Tibial artery (tissue), 4 donors: ENCODE measurements at regions not wholly inside any gene's neighbourhood (a gene's known extent, or its start where the extent isn't known, plus 50 kb on each side); places are given as distances from the start of the nearest gene placed in this dataset.

Experiments
- DNase-seq, 2 donors: peaks; one replicate each; pipeline ENCODE4 v3.0.0-alpha.2; 2019
- H3K27ac ChIP-seq, 2 donors: fragments of 200-600 bp; sonication (generic) in 1 of 2; 1 replicate in 1 of 2; 2 replicates in 1 of 2; pipeline ENCODE4 v1.5.1; 2018 to 2019; ENCODE audit warnings: mild to moderate bottlenecking in 1 of 2
- H3K27me3 ChIP-seq, 2 donors: fragments of 200-600 bp; sonication (generic) in 1 of 2; one replicate each; pipeline versions ENCODE4 v1.5.1 to v1.6.0; 2016 to 2019
- H3K36me3 ChIP-seq, 3 donors: fragments of 200-600 bp; sonication (generic) in 2 of 3; one replicate each; pipeline ENCODE4 v1.5.1; 2016 to 2019; ENCODE audit warnings: mild to moderate bottlenecking in 2 of 3
- H3K4me1 ChIP-seq, 4 donors: fragments of 200-600 bp; sonication (generic) in 2 of 4; 1 replicate in 3 of 4; 2 replicates in 1 of 4; pipeline ENCODE4 v1.5.1; 2016 to 2019
- H3K4me3 ChIP-seq, 2 donors: fragments of 200-600 bp; sonication (generic) in 1 of 2; 1 replicate in 1 of 2; 2 replicates in 1 of 2; pipeline ENCODE4 v1.5.1; 2018 to 2019; ENCODE audit warnings: mild to moderate bottlenecking in 2 of 2
- H3K9me3 ChIP-seq, 3 donors: fragments of 200-600 bp; sonication (generic) in 1 of 3; one replicate each; pipeline ENCODE4 v1.5.1; 2016 to 2019
- intact Hi-C: fragments of 100-400 bp; cut with DNase I; formaldehyde crosslinking; loops from one replicate; pipeline ENCODE4 v1.15.0; 2023; ENCODE audit warnings: low total_unique reads
- TF ChIP-seq, protein P1 (sequence below), 2 experiments: fragments of 200-600 bp in 1 of 2; fragments of 450-650 bp in 1 of 2; IDR thresholded peaks; one replicate each; pipeline ENCODE4 v1.5.1; 2017 to 2019; ENCODE audit warnings: antibody characterized with exemption in 2 of 2, mild to moderate bottlenecking in 1 of 2, moderate library complexity in 1 of 2

DNA sequence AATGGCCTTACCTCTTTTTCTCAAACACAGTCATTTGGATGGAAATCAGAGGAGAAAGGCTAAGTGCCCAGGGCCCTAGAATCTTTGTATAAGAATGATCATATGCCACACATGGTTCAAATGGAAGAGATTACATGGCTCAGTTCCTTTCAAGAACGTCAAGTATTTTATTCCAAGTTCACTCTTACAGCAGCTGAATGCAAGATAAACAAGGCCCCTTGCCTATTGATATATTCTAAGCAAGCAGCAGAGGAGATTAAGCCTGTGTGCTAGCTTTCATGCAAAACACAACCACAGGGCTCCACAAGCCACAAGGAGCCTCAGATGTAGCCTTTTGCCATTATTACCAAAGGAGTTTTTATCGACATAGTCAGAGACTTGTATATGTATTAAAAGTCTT is 55.3 kb upstream of the SLCO6A1 start:
- Histone ChIP-seq H3K27me3 (no peaks in the 10 kb centered on the region), H3K4me3 (no peak overlapping the region), H3K27ac (no peak overlapping the region), H3K36me3 (no peaks in the 10 kb centered on the region), H3K9me3 (no peaks in the 10 kb centered on the region), H3K4me1 (no peaks in the 10 kb centered on the region)
- TF ChIP-seq, protein P1, sequence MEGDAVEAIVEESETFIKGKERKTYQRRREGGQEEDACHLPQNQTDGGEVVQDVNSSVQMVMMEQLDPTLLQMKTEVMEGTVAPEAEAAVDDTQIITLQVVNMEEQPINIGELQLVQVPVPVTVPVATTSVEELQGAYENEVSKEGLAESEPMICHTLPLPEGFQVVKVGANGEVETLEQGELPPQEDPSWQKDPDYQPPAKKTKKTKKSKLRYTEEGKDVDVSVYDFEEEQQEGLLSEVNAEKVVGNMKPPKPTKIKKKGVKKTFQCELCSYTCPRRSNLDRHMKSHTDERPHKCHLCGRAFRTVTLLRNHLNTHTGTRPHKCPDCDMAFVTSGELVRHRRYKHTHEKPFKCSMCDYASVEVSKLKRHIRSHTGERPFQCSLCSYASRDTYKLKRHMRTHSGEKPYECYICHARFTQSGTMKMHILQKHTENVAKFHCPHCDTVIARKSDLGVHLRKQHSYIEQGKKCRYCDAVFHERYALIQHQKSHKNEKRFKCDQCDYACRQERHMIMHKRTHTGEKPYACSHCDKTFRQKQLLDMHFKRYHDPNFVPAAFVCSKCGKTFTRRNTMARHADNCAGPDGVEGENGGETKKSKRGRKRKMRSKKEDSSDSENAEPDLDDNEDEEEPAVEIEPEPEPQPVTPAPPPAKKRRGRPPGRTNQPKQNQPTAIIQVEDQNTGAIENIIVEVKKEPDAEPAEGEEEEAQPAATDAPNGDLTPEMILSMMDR (IDR thresholded peaks at IDR 0.05), result no peak
- intact Hi-C loops, result no loop called here
- DNase-seq, result no peak

- H3K9me3 ChIP-seq, result no peaks in the 10 kb centered on the region
- H3K4me3 ChIP-seq, result no peak overlapping the region
- no peaks in the 10 kb centered on the region for H3K4me1 ChIP-seq
- intact Hi-C loops, result no loop called here
- H3K27ac ChIP-seq, result no peak overlapping the region
- no peaks in the 10 kb centered on the region for H3K36me3 ChIP-seq
- no peak for DNase-seq
- TF ChIP-seq, protein P1 (IDR thresholded peaks at IDR 0.05), result no peak
- no peaks in the 10 kb centered on the region for H3K27me3 ChIP-seq
These were observed 55.9 kb upstream of the SLCO6A1 start for GRCh38 chr5:102554728-102555127.

DNA sequence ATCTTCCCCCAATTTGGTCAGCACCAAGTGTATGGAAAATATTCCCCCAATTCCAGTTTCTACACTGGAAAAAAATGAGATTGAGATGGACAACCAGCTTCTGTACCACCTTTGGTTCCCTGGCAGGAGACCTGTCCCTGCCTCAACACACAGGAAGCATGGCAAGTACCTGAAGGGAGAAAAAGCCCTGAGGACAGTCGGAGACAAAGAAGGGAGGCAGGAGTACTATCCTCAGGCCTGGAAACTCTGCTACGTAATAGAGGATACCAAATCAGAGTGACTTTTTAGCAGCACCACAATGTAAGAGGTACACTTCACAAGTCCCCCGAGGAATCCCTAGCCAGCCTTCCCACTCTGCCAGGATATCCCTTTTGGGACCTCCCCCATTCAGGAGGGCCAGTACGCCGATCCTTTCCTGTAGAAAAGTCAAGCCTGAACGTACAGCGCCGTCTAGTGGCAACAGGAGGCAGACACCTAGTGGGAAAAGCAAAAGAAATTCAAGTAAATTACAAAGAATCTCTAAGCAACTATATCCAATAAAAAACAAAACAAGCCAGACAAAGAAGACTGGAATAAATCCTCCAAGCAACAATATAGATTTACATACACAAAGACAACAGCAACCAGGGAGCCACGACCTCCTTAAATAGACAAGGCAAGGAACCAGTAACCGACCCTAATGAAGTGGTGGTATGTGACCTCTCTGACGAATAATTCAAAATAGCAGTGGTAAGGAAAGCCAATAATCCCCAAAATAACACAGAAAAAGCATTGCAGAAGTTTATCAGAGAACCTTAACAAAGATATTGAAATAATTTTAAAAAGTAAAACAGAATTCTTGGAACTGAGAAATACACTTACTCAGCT is 63.3 kb upstream of the SLCO6A1 start:
- H3K9me3 ChIP-seq, result no peaks in the 10 kb centered on the region
- H3K4me3 ChIP-seq, result no peak overlapping the region
- intact Hi-C loops, result no loop called here
- H3K4me1 ChIP-seq, result no peaks in the 10 kb centered on the region
- no peak overlapping the region for H3K27ac ChIP-seq
- no peak for DNase-seq
- TF ChIP-seq, protein P1 (IDR thresholded peaks at IDR 0.05), result peak; percentile 27 to 37
- H3K36me3 ChIP-seq, result no peaks in the 10 kb centered on the region
- H3K27me3 ChIP-seq, result no peaks in the 10 kb centered on the region

DNA sequence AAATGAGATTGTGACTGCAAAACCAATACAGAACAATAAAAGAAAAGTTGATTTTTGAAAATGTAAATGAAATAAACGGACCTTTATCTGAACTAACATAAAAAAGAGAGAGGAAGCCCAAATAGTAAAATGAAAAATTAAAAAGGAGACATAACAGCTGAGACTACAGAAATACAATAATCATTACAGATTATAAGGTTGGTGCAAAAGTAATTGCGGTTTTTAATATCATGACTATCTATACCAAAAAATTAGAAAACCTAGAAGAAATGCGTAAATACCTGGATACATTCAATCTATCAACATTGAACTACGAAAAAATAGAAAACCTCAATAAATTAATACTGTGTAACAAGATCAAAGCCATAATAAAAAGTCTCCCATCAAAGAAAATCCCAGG is 71.9 kb upstream of the SLCO6A1 start:
- DNase-seq, result no peak
- TF ChIP-seq, protein P1 (IDR thresholded peaks at IDR 0.05), result no peak
- no peaks in the 10 kb centered on the region for H3K36me3 ChIP-seq
- intact Hi-C loops, result no loop called here
- no peak overlapping the region for H3K27ac ChIP-seq
- H3K9me3 ChIP-seq, result no peaks in the 10 kb centered on the region
- no peaks in the 10 kb centered on the region for H3K4me1 ChIP-seq
- H3K4me3 ChIP-seq, result no peak overlapping the region
- no peaks in the 10 kb centered on the region for H3K27me3 ChIP-seq

GRCh38 chr5:102578362-102578761 is 79.6 kb upstream of the SLCO6A1 start:
- DNase-seq, result no peak
- Histone ChIP-seq H3K27ac (no peak overlapping the region), H3K27me3 (no peaks in the 10 kb centered on the region), H3K4me3 (no peak overlapping the region), H3K4me1 (no peaks in the 10 kb centered on the region), H3K36me3 (no peaks in the 10 kb centered on the region), H3K9me3 (no peaks in the 10 kb centered on the region)
- TF ChIP-seq, protein P1 (IDR thresholded peaks at IDR 0.05), result no peak
- intact Hi-C loops, result no loop called here
